Common myeloid progenitor, CD34-positive (primary cell): ENCODE measurements at regions not wholly inside any gene's neighbourhood (a gene's known extent, or its start where the extent isn't known, plus 50 kb on each side); places are given as distances from the start of the nearest gene placed in this dataset.
"Not testable (repeated sequence)": the region's sequence is repeated elsewhere in the genome, so short reads cannot be mapped to it uniquely, and the experiment has no call there.

Source experiments
- CTCF ChIA-PET: fragments of 350-600 bp; sonication (Branson Sonifier 250); formaldehyde crosslinking; loops from one replicate; lab custom pipeline; 2021; ENCODE audit warnings: antibody characterized with exemption; lab: Charles Lee
- POLR2A ChIA-PET: fragments of 350-600 bp; sonication (Branson Sonifier 250); formaldehyde crosslinking; loops from one replicate; lab custom pipeline; 2021; ENCODE audit warnings: antibody characterized with exemption; lab: Charles Lee
- DNase-seq, 3 donors: peaks; one replicate each; pipeline versions ENCODE4 v3.0.0 to v3.0.0-alpha.2; 2013
- H3K27ac ChIP-seq, 2 experiments: 1 replicate in 1 of 2; 2 replicates in 1 of 2; pipeline ENCODE4 v1.7.0; 2013; ENCODE audit warnings: inconsistent platforms in 2 of 2, low read length in 2 of 2, mild to moderate bottlenecking in 2 of 2, low read depth in 1 of 2, moderate library complexity in 1 of 2; ENCODE audit not compliant: severe bottlenecking in 2 of 2, insufficient read depth in 1 of 2, poor library complexity in 1 of 2
- H3K27me3 ChIP-seq, 5 experiments: replicated peaks in 2 of 5; 1 replicate in 3 of 5; 2 replicates in 2 of 5; pipeline versions ENCODE4 v1.6.1 to v1.7.0; 2013; ENCODE audit warnings: low read length in 4 of 5, mild to moderate bottlenecking in 2 of 5, moderate library complexity in 2 of 5, inconsistent platforms in 1 of 5; ENCODE audit not compliant: insufficient read depth in 5 of 5, control insufficient read depth in 4 of 5
- H3K36me3 ChIP-seq, 4 experiments: 1 replicate in 2 of 4; 2 replicates in 2 of 4; pipeline versions ENCODE4 v1.6.1 to v1.7.0; 2013; ENCODE audit warnings: low read length in 3 of 4, control low read depth in 1 of 4, mild to moderate bottlenecking in 1 of 4; ENCODE audit not compliant: control insufficient read depth in 4 of 4, insufficient read depth in 4 of 4
- H3K4me1 ChIP-seq, 4 experiments: 1 replicate in 3 of 4; 2 replicates in 1 of 4; pipeline versions ENCODE4 v1.6.1 to v1.7.1; 2013; ENCODE audit warnings: low read length in 3 of 4, mild to moderate bottlenecking in 3 of 4, control low read depth in 1 of 4, inconsistent platforms in 1 of 4, moderate library complexity in 1 of 4; ENCODE audit not compliant: control insufficient read depth in 4 of 4, insufficient read depth in 4 of 4; ENCODE audit errors: control extremely low read depth in 1 of 4
- H3K4me3 ChIP-seq, 7 experiments: 1 replicate in 4 of 7; 2 replicates in 3 of 7; pipeline versions ENCODE4 v1.5.1 to v1.7.0; 2013; ENCODE audit warnings: mild to moderate bottlenecking in 7 of 7, low read length in 6 of 7, moderate library complexity in 6 of 7, inconsistent platforms in 2 of 7, low read depth in 2 of 7, control low read depth in 1 of 7; ENCODE audit not compliant: insufficient read depth in 4 of 7, control insufficient read depth in 1 of 7; ENCODE audit errors: extremely low read depth in 1 of 7
- H3K9me3 ChIP-seq, 5 experiments: 1 replicate in 4 of 5; 2 replicates in 1 of 5; pipeline versions ENCODE4 v1.6.1 to v1.7.1; 2013; ENCODE audit warnings: low read length in 4 of 5, mild to moderate bottlenecking in 2 of 5, inconsistent platforms in 1 of 5, low read depth in 1 of 5, moderate library complexity in 1 of 5; ENCODE audit not compliant: control insufficient read depth in 4 of 5, insufficient read depth in 2 of 5; ENCODE audit errors: control extremely low read depth in 1 of 5
- WGBS: methylation state at CpG from one replicate; pipeline ENCODE4 v1.1.5; 2013; ENCODE audit not compliant: insufficient coverage; 5-methylcytosine and 5-hydroxymethylcytosine counted together

DNA sequence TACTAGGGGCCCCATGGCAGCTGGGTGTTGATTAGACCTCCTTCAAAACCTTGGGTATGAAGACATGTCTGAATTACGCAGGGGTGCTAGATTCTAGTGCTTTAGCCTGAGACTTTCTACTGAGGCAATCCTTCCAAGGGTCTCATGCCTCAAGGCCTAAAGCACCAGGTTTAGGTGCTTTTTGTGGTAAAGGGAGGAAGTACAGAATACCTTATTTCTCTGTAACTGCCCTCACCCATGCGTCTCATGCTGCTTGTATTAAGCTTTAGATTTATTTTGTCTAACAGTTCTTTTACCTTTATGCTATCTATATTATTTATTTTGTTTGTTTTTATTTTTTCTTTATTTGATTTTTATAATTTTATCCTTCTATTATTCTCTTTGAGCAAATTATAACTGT is 190.2 kb upstream of the GK2 start:
- Histone ChIP-seq H3K27me3 (no peaks in the 10 kb centered on the region), H3K4me3 (no peak overlapping the region), H3K27ac (no peak overlapping the region), H3K9me3 (peaks cover 0 to 3% (median 3%) of the 10 kb centered on the region in 5 experiments), H3K36me3 (no peaks in the 10 kb centered on the region), H3K4me1 (peaks cover 0 to under 1% (median 0%) of the 10 kb centered on the region in 4 experiments)
- WGBS, result 100% methylated on average over 1 of the region's 2 CpGs
- ChIA-PET CTCF (no interaction called here), POLR2A (no interaction called here)
- DNase-seq, result no peak

DNA sequence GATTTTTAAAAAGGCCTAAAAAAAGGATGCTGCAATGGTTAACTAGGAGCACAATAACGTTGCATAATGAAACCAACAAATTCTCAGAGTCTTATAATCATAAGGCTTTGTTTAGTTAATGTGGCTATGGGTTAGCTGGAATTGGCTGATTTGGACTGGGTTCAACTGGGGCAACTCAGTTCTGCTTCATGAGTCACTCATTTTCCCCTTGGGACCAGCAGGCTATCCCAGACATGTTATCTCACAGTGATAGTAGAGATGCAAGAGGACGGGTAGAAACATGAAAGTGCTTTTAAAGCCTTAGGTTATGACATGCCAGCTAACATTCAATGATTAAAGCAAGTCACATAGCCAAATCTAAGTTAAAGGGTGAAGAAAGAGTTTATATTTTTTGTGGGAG is 189.2 kb upstream of the GK2 start:
- no peaks in the 10 kb centered on the region for H3K4me1 ChIP-seq
- 100% methylated on average over 1 of the region's 2 CpGs for WGBS
- no peak overlapping the region for H3K4me3 ChIP-seq
- H3K36me3 ChIP-seq, result no peaks in the 10 kb centered on the region
- H3K27me3 ChIP-seq, result no peaks in the 10 kb centered on the region
- H3K27ac ChIP-seq, result no peak overlapping the region
- POLR2A ChIA-PET, result no interaction called here
- CTCF ChIA-PET, result no interaction called here
- no peak for DNase-seq
- peaks cover 0 to 3% (median 3%) of the 10 kb centered on the region in 5 experiments for H3K9me3 ChIP-seq

DNA sequence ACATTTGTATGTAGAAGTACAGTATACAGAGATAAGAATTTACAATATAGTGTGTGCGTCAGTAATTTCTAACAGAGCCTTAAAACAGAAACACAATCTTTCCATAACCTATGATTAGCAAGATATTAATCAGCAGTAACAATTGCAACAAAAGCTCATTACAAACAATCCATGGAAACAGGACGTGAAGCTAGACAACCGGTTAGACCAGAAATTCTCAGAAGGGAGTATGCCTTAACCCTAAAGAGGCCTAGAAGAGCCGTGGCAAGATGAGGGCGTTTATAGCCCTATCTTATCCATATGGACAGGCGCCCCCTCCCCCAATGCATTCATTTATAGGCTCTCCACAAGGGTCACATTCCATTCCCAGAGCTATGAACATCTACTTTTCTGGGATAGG is 184.2 kb upstream of the GK2 start:
- H3K4me3 ChIP-seq, POLR2A ChIA-PET, DNase-seq, CTCF ChIA-PET, H3K27me3 ChIP-seq, H3K9me3 ChIP-seq, H3K4me1 ChIP-seq, H3K27ac ChIP-seq, H3K36me3 ChIP-seq: not testable (repeated sequence)
- no CpG with 5 or more reads among the region's 6 CpGs for WGBS

DNA sequence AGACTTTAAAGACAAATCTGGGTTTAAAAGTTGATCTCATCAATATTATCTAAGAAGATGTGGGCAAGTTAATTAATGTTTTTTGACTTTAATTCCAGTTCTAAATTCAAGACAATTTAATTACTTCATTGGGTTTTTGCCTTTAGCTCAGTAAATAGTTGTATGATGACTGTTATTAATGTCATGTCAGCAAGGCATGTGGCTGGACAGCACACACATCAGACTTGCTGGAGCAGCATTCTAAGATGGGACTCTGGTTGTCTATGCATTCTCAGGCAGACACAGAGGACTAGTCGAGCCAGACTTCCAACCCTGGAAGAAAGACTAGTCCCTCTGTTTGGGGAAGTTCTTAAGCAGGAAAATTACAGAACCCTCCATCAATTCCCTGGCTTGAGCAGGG is 180.7 kb upstream of the GK2 start:
- H3K36me3 ChIP-seq, result no peaks in the 10 kb centered on the region
- H3K27me3 ChIP-seq, result no peaks in the 10 kb centered on the region
- no peak overlapping the region for H3K27ac ChIP-seq
- 100% methylated on average over 1 of the region's 1 CpG for WGBS
- DNase-seq, result no peak
- ChIA-PET POLR2A (interaction anchor here (0.6 kb wide), 1 partner anchor 513 kb away, joined by 3 read pairs; no protein-coding TSS in a partner anchor), CTCF (no interaction called here)
- H3K4me1 ChIP-seq, result no peaks in the 10 kb centered on the region
- no peak overlapping the region for H3K4me3 ChIP-seq
- peaks cover 0 to 4% (median 0%) of the 10 kb centered on the region in 5 experiments for H3K9me3 ChIP-seq

DNA sequence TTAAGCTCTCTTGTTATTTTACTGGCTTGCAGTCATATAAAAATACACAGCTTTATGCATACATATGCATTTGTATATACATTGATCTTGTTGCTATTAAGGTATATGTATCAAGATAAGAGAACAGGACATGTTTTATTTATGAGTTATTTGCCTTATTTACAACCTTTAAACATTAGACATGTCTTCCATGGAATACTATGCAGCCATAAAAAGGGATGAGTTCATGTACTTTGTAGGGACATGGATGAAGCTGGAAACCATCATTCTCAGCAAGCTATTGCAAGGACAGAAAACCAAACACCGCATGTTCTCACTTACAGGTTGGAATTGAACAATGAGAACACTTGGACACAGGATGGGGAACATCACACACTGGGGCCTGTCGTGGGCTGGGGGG is 179.2 kb upstream of the GK2 start:
- CTCF ChIA-PET, DNase-seq, H3K4me3 ChIP-seq, H3K9me3 ChIP-seq, H3K27ac ChIP-seq, POLR2A ChIA-PET, H3K4me1 ChIP-seq, H3K27me3 ChIP-seq, H3K36me3 ChIP-seq: not testable (repeated sequence)
- 91% methylated on average over 1 of the region's 2 CpGs for WGBS

DNA sequence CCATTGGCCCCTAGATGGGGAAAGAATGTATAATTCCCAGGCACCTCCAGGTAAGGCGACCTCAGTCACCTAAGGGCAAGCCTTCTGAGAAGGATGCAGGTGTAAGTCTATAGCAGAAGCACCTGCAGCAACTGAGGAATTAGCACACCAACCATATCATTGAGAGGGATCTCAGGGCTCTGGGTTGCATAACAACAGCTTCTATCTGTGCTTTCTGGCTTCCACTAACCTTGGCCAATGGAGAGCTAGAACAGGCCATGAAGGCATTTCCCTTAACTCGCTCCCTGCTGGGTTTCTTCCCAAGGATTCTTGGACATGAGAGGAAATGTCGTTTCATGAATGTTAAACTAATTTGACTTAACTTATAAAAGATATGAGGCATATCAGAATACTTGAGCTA is 177.8 kb upstream of the GK2 start:
- no peak for DNase-seq
- Histone ChIP-seq H3K27ac (no peak overlapping the region), H3K27me3 (no peaks in the 10 kb centered on the region), H3K9me3 (peaks cover 0 to 4% (median 0%) of the 10 kb centered on the region in 5 experiments), H3K4me1 (no peaks in the 10 kb centered on the region), H3K4me3 (no peak overlapping the region), H3K36me3 (no peaks in the 10 kb centered on the region)
- WGBS, result 100% methylated on average over 1 of the region's 3 CpGs
- POLR2A ChIA-PET, result no interaction called here
- CTCF ChIA-PET, result no interaction called here

DNA sequence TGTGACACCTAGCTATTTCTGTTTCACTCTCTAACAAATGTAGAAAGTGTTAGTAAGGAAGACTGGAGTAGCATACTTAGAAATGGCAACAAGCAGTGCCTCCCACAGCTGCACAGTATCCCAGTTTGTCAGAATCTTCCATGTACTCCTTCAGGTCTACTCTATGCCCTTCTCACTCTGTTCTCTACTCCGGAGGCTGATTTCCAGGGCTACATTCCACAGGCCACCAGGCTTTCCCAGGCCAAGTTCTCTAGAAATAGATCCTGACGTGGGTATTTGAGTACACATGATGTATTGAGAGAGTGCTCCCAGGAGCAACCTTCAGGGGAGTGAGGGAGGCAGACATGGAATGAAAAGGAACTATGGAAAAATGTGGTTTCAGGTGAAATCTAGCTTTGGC is 177.3 kb upstream of the GK2 start:
- no peaks in the 10 kb centered on the region for H3K27me3 ChIP-seq
- ChIA-PET POLR2A (no interaction called here), CTCF (no interaction called here)
- H3K36me3 ChIP-seq, result no peaks in the 10 kb centered on the region
- H3K27ac ChIP-seq, result no peak overlapping the region
- peaks cover 0 to 4% (median 0%) of the 10 kb centered on the region in 5 experiments for H3K9me3 ChIP-seq
- no peaks in the 10 kb centered on the region for H3K4me1 ChIP-seq
- 86% methylated on average over 1 of the region's 2 CpGs for WGBS
- DNase-seq, result no peak
- no peak overlapping the region for H3K4me3 ChIP-seq
